Erythroblast (primary cell): ENCODE measurements at regions not wholly inside any gene's neighbourhood (a gene's known extent, or its start where the extent isn't known, plus 50 kb on each side); places are given as distances from the start of the nearest gene placed in this dataset.
"Not testable (repeated sequence)": the region's sequence is repeated elsewhere in the genome, so short reads cannot be mapped to it uniquely, and the experiment has no call there.

Experiments used
- DNase-seq, 2 experiments: peaks; one replicate each; lab custom pipeline; 2025; lab: John Stamatoyannopoulos, UW
- GATA1 ChIP-seq: IDR thresholded peaks from 2 replicates; pipeline ENCODE4 v1.6.1; 2011; ENCODE audit warnings: low read depth, mild to moderate bottlenecking, control low read depth, low read length, moderate library complexity
- POLR2A ChIP-seq: IDR thresholded peaks from 2 replicates; pipeline ENCODE4 v1.6.1; 2011; ENCODE audit warnings: mild to moderate bottlenecking, low read length

DNA sequence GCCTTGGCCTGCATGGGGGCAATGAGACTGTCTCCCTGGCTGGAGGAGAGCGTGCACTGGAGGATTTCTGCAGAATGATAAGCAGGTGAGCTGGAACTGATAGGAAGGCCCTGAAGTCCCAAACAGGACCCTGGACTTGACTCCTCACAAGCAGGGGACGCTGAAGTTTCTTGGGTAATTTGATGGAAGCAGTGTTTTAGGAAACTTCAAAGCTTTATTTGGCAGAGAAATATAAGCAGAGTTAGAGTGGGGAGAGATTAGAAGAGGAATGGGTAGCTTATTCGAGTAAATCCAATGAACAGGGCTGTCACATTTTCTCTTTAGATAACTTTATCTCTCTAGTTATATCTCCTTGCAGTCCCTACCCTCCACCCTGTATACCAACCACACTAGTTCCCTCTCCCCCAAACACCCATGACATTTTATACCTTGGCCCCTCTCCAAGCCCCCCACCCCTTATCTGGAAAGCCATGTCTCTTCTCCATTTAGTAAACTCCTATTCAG is 73.6 kb upstream of the IGFBP5 start:
- TF ChIP-seq GATA1 (peak; percentile 41), POLR2A (peak; percentile 9)
- DNase-seq = peak; percentile 79 to 92

DNA sequence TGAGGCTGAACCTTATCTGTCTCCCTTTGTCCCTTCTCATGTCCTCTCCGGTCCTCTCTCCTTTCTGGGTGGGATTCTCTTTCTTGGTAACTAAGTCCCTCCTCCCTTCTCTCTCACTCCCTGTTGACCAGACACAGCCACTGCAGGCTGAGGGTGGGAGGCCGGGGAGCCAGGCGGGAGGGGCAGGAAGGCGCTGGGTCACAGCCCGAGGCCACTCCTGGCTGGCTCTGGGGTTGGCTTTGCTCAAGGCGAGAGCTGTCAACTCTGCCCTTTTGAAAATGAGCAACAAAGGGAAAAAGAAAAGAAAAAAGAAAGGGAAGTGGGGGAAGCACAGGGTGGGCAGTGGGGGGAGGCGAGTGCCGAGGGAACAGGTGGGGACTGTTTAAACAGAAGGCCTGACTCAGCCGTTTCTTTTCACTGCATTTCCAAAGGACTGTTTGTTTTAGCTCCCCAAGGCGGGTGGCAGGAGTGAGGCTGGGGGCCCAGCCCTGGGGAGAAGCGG is 70.5 kb upstream of the IGFBP5 start:
- peak; percentile 23 to 56 for DNase-seq
- TF ChIP-seq GATA1 (no peak), POLR2A (no peak)

DNA sequence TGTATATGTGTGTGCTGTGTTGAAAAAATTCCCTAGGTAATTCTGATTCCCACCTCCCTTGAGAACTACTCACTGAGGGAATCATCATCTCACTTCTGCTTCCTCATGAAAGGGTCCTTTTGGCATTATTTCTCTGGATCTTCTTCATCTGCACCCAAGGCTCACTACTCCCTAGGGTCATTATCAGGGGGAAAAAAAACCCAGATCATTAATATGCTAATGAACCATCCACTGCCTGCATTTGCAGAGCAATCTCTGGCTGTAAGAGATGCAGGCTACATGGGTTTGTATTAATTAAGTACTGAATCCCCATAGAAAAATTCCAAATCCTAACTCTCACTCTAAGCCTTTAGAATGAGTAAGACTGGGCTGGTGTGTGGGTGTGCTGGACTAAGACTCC is 68.0 kb upstream of the IGFBP5 start:
- no peak for TF ChIP-seq POLR2A
- TF ChIP-seq GATA1 = no peak
- DNase-seq = no peak

GRCh38 chr2:216761809-216762208 is 66.5 kb upstream of the IGFBP5 start:
- no peak for TF ChIP-seq POLR2A
- TF ChIP-seq GATA1 = no peak

GRCh38 chr2:216761133-216761532 is 65.8 kb upstream of the IGFBP5 start:
- TF ChIP-seq GATA1 = no peak
- no peak for TF ChIP-seq POLR2A
- DNase-seq = no peak

More at GRCh38 chr2:216761809-216762208, 66.5 kb upstream of the IGFBP5 start:
- DNase-seq = no peak

GRCh38 chr2:216758256-216759155 is 63.2 kb upstream of the IGFBP5 start:
- TF ChIP-seq POLR2A (no peak), GATA1 (no peak)
- DNase-seq = no peak

GRCh38 chr2:216757532-216757931 is 62.2 kb upstream of the IGFBP5 start:
- no peak for TF ChIP-seq GATA1
- no peak for TF ChIP-seq POLR2A
- no peak for DNase-seq

GRCh38 chr2:216756435-216756834 is 61.1 kb upstream of the IGFBP5 start:
- DNase-seq = no peak
- TF ChIP-seq GATA1 = no peak
- no peak for TF ChIP-seq POLR2A

GRCh38 chr2:216754812-216755211 is 59.5 kb upstream of the IGFBP5 start:
- TF ChIP-seq POLR2A (no peak), GATA1 (no peak)
- DNase-seq = no peak

- no peak for DNase-seq
- TF ChIP-seq GATA1 = no peak
- no peak for TF ChIP-seq POLR2A
Measured at GRCh38 chr2:216754336-216754735, 59.0 kb upstream of the IGFBP5 start.

GRCh38 chr2:216752855-216753505 is 57.6 kb upstream of the IGFBP5 start:
- TF ChIP-seq GATA1 (no peak), POLR2A (no peak)
- no peak for DNase-seq

DNA sequence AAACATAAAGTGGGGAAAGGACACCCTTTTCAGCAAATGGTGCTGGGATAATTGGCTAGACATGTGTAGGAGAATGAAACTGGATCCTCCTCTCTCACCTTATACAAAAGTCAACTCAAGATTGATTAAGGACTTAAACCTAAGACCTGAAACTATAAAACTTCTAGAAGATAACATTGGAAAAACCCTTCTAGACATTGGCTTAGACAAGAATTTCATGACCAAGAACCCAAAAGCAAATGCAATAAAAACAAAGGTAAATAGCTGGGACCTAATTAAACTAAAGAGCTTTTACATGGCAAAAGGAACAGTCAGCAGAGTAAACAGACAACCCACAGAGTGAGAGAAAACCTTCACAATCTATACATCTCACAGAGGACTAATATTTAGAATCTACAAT is 55.4 kb upstream of the IGFBP5 start:
- not testable (repeated sequence) for DNase-seq

DNA sequence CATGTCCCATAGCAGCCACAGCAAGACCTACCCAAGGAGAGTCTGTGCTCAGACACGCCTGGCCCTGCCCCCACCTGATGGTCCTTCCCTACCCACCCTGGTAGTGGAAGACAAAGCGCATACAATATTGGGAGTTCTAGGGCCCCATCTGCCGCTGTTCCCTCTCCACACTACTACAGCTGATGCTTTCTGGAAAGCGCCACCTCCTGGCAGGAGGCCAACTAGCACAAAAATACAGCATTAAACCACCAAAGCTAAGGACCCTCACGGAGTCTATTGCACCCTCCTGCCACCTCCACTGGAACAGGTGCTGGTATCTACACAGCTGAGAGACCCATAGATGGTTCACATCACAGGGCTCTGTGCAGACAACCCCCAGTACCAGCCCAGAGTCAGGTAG is 50.9 kb upstream of the IGFBP5 start:
- DNase-seq = not testable (repeated sequence)

- DNase-seq = no peak
- TF ChIP-seq POLR2A (no peak), GATA1 (no peak)
Measured at GRCh38 chr2:216745453-216745852, 50.1 kb upstream of the IGFBP5 start.
